ENCODE measurements at regions not wholly inside any gene's neighbourhood (a gene's known extent, or its start where the extent isn't known, plus 50 kb on each side); places are given as distances from the start of the nearest gene placed in this dataset.

DNA sequence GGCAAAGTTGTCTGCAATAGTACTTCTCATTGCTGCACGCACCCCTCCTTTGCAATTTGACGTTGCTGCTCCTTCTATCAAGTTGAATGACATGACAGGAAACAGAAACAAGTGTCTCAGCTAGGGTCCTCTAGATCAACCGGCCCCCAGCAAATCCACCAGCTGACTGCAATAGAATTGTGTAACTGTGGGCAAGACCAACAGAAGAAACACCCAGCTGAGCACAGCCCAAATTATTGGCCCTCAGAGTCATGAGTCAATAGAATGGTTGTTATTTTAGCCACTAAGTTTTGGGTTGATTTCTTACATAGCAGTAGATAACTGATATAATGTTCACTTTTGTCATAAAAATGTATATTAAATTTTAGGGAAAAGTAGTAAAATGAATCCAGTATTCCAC lies 202.7 kb downstream of the MAFB start:
- no peak for DNase-seq

DNA sequence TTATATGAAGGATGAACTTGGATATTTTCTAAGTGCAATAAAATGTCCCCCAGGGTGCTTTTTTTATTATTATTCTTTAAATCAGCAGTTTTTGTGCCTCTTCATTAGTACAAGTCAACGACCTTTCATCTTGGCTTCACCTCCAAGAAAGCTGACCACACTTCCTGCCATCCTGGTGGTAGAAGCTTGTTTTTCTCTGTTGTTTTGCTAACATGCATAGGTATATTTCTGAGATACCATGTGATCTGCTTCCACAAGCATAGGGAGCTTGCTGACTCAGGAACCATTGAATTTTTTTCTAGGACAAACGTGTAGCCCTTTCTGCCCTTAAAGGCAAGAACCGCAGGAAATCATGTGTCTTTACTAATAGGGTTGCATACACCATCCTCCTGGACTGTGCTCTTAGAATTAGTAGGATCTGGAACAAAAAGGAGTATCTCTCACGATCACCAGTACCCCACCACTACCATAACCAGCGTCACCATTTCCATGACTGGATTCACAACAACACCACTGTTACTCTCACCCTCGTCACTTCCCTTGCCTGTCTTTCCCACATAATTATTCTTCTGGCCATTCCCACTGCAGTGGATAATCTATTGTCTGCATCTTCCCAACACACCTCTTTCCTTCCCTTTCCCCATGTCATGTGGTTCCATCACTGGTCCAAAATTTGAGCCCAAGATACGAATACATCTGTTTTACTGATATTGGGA lies 207.1 kb downstream of the MAFB start:
- DNase-seq, result no peak

DNA sequence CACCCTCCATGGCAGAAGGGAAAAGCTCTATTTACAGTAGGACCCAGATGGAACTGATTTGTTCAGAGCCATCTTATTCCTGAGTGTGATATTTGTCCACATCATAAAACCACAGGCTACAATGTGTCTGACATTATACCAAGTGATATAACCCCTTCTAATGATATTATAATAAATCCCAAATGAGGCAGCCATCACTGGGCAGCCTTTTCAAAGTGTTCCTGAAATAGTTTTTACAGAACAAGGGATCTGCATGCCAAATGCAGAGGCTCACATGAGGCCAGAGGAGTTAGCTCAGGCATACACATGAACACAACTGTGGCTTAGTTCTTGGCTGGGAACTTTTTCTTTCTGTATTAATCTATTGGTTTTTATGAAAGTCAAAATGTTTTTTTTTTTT lies 207.7 kb downstream of the MAFB start:
- DNase-seq, result no peak

DNA sequence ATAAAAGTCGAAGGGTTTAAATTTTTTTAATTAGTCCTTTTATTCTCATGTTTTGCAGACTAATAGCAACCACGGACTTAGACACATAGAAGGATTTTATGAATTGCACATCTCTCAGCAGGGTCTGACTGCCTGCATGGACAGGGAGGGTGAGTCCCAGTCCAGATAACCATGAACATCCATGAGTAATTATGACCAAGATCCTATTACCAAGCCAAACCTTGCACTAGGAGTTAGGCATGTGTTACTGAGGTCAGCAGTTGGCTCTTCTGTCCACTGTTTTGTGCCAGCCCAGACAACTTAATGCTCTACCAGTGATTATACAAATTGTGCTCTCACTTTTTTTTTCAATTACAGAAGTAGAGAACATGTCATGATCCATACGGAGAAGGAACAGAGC lies 211.2 kb downstream of the MAFB start:
- no peak for DNase-seq

DNA sequence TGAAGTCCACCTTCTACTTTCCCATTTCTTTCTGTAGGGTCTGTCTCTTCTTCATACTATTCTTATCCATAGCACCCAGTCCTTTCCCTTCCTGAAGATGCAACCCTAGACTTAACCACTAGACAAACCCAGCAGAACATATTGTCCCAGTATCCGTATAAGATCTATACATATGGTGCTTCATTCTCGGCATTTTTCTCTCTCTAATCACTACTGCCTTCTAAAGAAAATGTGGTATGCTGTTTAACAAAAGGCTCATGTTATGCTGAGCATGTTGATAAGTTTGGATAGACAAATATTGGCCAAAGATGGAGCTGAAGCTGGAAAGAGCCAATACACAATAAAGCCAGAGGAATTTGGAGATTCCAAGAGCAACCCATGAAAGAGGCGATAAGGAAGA lies 212.6 kb downstream of the MAFB start:
- no peak for DNase-seq

DNA sequence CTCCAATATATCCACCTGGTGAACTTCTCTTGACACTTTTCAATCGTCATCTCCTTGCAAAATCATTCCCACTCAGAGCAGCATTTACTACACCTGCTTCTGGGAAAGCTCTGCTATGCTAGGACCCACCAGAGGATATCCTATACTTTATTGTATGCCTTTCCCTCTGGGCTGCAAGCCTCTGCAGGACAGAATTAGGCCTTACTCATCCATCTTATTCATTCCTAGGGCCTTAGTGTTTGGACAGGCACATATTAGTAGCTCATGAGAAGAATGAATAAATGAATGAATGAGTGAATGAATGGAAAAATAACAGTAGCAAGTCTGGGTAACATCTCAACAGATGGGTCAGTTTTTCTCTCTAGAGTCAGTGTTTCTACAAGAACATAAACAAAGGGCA lies 216.1 kb downstream of the MAFB start:
- DNase-seq, result no peak

DNA sequence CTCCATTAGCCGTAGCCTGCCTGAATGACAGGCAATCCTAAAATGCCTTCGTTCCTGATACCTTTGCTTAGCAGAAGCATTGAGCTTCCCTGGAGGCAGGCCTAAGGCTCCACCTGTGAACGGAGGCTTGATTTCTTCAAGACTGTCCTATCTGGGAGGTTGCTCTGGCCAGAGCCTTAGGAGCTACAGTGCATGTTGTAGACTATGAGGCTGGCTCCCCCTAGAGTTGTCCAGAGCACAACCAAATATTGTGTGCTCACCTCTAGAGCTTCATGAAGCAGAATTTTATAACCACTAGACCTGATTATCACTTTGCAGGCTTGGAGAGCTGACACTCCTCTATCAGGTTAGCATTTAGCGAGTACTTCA lies 217.8 kb downstream of the MAFB start:
- DNase-seq, result no peak

DNA sequence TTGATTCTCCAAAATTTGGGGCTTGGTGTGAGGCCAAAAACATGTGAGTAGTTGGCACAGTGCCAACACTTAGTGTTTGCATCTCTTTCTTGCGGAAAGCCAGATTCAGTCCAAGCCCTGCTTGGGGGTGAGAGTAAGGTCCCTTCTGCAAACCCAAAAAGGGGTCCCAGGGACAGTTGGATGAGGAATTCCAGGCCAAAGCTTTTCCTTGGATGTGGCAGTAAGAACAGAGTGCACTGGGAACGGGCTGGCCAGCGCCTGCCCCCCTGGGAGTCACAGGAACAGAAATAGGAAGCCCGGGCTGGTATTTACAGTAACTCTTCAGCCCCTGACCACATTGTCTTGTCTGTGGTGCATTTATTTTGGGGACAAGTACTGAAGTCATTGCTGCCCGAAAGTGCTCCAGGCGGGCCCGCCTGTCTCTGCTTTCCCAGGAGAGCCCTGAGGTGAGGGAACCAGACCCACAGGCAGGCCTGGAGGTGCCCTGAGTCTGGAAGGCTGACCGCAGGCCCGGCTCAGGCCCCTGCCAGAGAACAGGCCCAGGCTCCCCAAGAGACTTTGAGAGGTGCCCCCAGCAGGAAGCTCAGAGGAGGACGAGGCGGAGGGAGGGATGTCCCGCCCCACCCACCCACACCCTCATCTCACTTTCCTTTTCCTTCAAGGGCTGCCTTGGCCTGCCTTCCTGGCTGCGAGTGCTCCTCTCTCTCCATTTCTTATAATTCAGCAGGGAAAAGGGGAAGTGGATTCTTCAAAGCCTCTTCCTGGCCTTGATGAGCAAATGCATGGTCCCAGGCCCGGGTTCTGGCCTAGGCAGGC lies 218.4 kb downstream of the MAFB start:
- no peak for DNase-seq

DNA sequence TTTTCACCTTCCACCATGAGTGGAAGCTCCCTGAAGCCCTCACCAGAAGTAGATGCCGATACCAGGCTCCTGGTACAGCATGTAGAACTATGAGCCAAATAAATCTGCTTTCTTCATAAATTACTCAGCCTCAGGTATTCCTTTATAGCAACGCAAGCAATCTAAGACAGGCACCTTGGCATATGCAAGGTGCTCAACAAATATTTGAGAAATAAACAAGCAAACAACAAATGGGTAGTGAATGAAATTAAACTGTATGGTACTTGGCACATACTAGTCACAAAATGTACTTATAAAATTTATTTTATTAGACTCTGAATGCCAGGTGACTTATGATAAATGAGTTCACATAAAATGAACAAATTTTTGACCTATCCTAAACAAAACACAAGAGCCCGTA lies 220.3 kb downstream of the MAFB start:
- no peak for DNase-seq

DNA sequence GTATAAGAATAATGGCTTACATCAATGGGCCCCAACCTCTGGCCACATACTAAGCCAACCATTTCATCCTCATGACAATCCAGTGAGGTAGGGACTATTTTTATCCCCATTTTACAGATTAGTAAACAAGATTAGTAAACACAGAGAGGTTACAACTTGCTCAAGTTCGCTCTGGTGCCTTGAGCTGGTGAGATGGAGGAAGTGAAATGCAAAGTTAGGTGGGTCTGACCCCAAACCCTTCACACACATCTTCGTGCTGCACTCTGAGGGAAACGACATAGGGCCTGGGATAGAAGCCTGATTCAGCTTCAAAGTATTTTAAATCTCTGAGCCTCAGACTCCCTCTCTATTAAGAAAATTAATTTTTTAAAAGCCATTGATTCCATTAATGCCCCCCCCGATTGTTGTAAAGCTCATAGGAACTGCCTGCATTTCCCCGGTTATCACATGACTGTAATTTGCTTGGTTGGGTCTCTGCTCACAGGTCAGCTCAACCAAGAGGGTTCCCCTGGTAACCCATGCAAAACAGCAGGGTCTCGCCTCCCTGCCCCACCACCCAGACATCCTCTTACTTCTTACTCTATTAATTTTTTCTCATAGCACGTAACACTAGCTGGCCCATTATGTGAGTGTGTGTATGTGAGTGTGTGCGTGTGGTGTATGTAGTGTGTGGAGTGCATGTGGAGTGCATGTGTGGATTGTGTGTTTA lies 221.2 kb downstream of the MAFB start:
- DNase-seq, result no peak

DNA sequence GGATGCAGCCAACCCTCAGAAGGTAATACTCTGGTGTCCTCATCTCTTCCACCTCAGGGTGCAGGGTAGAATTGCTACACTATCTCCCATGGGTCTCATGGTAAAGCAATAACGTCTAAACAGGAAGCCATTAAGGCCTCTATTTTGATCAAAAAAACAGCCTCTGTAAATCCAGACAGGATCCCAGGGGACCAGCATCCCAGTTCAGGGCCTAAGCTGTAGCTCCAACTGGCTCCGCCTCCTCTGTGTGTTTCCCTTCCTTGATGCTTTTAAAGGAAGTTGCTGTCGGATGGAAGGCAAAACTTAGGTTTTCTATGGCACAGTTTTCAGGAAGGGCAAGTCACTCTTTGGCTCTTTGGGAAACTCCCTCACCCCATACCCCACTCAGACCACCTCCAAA lies 222.0 kb downstream of the MAFB start:
- no peak for DNase-seq

DNA sequence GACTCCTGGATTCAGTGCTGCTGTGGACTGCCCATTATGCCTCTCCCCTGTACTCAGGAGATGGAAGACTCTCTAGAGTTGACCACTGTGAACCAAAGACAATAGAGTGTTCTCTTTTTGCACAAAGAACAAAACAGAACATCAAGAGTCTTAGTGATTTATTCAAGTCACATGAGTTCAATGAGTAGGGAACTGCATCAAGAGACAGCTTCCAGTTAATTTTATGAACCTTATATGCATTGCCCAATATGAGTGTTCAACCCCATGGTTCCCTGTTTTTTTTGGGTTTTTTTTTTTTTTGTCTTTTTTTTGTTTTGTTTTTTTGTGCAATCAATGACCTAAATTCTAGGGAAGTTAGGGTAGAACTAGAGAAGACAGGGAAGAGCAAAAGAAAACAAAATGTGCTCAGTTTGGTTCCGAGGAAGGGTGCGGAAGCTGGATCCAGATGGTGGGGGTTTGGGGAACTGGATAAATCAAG lies 224.3 kb downstream of the MAFB start:
- no peak for DNase-seq

DNA sequence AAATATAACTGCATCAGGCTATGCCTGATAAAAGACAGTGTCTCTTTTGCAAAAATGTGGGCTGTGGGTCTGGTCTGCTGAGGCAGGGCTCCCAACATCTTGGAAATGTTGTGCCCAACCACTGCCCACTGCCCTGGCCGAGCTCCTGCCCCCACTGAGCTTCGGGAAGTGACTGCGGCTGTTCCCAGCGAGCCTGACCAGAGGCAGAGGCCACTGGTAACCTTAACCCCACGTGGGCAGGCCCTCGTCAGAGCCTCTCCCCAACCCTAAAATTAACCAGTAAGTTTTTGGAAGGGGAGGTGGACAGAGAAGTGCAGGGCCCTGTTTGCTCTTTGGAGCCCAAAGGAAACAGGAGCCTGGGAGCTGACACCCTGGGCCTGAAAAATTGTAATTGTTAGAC lies 225.9 kb downstream of the MAFB start:
- DNase-seq, result no peak

DNA sequence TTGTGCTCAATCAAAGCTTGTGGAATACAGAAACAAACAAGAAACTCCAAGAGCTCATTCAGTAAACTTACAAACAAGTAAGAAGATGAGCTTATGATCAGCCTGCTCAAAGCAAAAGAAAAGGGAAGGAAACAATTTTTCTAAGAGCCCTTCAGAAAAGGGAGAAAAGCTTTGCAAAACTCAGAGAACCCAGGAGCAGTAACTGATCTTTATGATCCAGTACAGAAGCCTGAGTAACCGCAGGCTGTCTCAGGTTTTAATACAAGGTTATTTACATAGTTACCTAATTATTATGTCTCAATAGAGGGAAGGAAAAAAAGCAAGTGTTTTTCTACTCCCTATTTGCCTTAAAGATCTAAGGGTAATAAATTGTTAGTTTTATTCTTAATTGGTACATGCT lies 226.5 kb downstream of the MAFB start:
- DNase-seq, result no peak

DNA sequence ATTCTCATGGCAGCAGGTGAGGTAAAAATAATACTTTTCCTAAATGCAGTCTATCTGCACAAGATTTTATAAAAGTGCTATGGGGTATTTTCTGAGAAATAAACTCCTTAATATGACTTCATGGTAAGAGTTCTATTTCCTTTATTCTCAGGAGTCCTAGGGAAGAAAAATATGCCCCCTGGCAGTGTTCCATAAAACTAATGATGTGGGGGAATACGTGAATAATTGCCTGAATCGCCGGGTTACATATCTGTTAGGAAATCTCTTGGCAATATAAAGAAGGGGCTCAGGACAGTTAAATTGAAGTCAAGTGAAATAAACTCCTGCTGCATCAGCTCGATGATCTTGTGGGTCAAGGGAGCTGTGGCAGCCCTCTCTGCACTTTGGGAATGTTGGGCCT lies 229.7 kb downstream of the MAFB start:
- DNase-seq, result no peak

DNA sequence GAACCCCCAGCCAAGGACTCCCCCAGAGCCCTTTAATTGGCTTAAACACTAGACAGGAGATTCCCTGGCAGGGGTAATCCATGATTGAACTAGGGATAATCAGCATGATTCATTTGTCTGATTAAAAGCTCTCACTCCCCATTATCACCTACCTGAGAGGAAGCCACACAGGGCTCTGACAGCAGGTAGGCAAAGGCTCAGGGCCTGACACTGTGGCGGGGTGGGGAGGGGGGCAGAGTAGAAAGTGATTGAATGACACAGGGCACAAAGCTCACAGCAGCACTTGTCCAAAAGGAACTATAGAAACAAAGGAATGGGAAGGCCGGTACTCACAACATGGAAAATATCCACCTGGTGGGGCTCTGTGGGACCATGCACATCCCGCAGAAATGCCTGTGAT lies 231.6 kb downstream of the MAFB start:
- no peak for DNase-seq

DNA sequence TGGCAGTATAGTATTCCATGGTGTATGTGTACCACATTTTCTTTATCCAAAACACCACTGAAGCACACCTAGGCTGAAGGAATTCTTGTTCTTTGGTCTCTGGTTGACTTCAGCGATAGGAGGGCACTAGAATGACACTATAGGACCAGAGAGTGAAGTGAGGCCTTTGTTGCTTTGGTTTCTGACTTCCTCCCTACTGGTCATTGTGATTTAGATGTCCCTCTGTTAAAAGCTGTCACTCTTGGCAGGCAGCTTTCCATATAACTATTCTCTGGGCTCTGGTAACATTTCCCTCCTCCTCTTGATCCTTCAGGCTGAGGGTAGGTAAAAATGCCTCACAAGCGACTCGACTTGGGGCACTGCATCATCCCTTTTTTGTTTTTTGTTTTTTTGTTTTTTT lies 236.3 kb downstream of the MAFB start:
- no peak for DNase-seq

DNA sequence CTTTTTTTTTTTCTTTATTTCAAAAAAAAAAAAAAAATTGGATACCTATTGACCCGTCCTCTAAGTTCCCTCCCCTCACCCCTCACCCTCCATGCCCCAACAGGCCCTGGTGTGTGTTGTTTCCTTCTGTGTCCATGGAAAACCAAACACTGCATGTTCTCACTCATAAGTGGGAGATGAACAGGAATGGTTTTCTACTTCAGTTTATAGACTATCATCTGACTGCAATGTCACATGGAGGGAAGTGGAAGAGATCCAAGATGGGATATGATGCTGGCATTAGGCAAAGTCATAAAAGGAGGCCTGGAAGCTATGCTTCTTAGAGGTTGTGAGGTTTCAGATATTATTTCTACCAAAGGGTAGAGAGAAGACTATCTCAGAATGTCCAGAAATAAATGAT lies 237.5 kb downstream of the MAFB start:
- DNase-seq, result no peak

DNA sequence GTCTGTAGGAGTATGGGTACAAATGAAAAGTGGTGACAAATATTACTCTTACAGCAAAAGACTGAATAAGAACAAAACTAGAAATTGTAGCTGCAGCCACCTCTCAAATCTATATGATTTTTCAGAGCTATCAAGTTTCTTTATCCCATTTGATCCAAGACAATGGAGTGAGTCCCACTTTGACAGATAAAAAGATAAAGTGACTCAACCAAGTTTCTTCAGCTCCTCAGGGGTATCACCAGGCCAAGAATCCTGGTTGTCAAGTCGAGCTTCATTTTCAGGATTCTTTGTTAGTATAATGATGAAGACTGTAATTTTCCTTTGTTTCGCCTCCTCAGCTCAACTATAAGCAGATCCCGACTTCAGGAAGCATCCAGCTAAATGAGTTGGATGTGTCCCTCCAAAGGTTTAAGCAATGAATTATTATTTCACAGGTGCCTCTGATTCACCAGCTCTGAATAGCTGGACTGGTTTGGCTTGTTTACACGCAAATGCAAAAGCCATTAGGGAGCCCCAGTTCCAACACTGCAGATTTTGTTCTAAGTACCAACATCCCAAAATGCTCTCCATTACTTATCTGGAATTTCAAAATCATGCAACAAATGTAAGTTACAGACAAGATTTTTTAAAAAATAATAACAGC lies 238.9 kb downstream of the MAFB start:
- DNase-seq, result no peak

DNA sequence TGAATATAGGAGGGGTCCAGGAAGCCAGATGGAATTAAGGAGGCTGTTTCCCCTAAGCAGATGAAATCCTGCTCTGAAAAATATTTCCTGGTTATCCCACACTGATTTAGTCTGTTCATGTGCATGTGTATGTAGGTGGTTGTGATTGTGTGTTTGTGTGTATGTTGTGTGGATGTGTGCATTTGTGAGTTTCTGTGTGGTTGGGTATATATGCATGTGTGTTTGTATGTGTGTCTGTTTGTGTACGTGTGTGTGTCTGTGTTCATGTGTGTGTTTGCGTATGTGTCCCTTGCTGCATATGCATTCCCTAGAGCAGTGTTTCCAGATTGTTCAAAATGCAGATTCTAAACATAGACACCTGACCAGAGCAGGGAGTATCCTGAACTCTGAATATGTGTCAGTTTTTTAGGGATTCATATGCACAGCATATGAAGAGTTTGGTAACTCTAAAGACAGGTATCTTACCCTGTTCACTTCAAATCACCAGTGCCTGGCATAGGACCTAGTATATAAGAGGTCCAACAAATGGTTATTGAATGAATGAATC lies 239.8 kb downstream of the MAFB start:
- no peak for DNase-seq

DNA sequence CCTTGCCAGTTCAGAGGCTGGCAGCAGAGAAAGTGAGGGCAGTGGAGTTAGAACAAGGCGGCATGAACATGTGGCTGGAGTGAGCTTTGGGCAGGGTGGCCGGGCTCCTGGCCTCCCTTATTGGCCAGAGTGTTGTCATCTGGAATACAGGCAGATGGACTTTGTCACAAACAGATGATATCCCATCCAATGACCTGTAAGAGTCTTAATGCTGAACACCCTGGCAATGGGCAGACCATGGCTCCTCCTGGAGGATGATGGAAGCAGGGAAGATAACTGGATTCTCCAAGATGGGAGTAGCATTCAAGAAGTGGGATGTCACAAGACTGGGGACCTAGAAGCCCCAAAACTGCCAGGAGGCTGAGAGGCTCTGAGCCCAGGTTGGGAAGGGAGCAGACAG lies 242.1 kb downstream of the MAFB start:
- no peak for DNase-seq

DNA sequence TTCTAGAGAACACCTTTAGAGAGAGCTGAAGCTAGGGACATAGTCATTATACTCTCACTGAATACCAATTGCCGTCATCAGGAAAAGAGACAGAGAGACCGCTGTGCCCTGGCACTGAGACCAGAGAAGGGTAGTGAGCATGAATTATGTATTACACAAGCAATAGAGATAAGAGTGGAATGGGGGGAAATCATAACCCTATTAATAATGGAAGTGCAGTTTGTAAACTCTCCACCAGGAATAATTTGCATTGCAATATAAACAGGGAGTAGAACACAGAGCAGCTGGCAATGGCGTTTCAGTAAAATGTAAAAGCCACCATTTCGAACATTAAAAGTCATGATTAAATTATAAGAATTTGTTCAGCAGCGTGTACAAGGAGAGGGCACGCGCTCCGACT lies 244.5 kb downstream of the MAFB start:
- DNase-seq, result no peak

DNA sequence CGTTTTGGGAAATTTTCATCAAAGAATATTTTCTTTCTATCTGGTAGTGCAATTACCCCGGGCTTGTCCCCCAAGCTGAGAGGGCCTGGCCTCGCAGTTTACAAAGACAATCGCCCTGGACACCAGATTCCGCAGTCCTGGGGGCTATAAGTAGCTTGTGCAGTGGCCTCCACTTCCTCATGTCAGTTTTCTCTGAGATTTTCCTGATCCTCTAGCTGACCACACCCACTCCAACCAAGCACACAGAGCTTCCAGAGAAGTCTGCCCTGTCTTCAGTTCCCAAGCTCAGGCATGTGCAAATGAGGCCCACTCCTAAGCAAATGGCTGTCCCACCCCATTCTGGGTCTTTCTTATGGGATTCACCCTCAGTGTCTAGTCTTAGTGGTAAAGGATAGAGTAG lies 245.3 kb downstream of the MAFB start:
- DNase-seq, result no peak
